Fibroblast of mammary gland (primary cell): ENCODE measurements at regions not wholly inside any gene's neighbourhood (a gene's known extent, or its start where the extent isn't known, plus 50 kb on each side); places are given as distances from the start of the nearest gene placed in this dataset.

Experiments
- DNase-seq: peaks from one replicate; pipeline ENCODE4 v3.0.0-alpha.2; 2010; ENCODE audit warnings: low read depth
- H3K4me3 ChIP-seq: 2 replicates; pipeline ENCODE4 v1.5.1; 2011; ENCODE audit warnings: low read depth, mild to moderate bottlenecking, low read length, moderate library complexity; ENCODE audit not compliant: control insufficient read depth
- CTCF ChIP-seq: conservative IDR thresholded peaks from 2 replicates; pipeline ENCODE4 v1.5.1; 2011; ENCODE audit warnings: low read depth, low read length, inconsistent platforms; ENCODE audit not compliant: control insufficient read depth, insufficient read depth

GRCh38 chr7:125490167-125490566, 560.5 kb upstream of the POT1 start:
- no peak for TF ChIP-seq CTCF
- DNase-seq = no peak
- no peak overlapping the region for H3K4me3 ChIP-seq

GRCh38 chr7:125485223-125485622, 555.6 kb upstream of the POT1 start:
- TF ChIP-seq CTCF = no peak
- DNase-seq = no peak
- H3K4me3 ChIP-seq = no peak overlapping the region

GRCh38 chr7:125484755-125485154, 555.1 kb upstream of the POT1 start:
- H3K4me3 ChIP-seq = no peak overlapping the region
- DNase-seq = no peak
- no peak for TF ChIP-seq CTCF

- DNase-seq = no peak
- H3K4me3 ChIP-seq = no peak overlapping the region
- TF ChIP-seq CTCF = no peak
Measured at GRCh38 chr7:125481323-125481722, 551.7 kb upstream of the POT1 start.

GRCh38 chr7:125480762-125481161, 551.1 kb upstream of the POT1 start:
- TF ChIP-seq CTCF = no peak
- DNase-seq = no peak
- H3K4me3 ChIP-seq = no peak overlapping the region

GRCh38 chr7:125468855-125469174, 539.2 kb upstream of the POT1 start:
- H3K4me3 ChIP-seq = no peak overlapping the region
- no peak for TF ChIP-seq CTCF
- DNase-seq = no peak
